Kidney epithelial cell (primary cell): ENCODE measurements at regions not wholly inside any gene's neighbourhood (a gene's known extent, or its start where the extent isn't known, plus 50 kb on each side); places are given as distances from the start of the nearest gene placed in this dataset.

ENCODE experiments used
- DNase-seq: peaks from one replicate; pipeline ENCODE4 v3.0.0-alpha.2; 2010; ENCODE audit warnings: low read depth
- H3K27me3 ChIP-seq: 2 replicates; pipeline ENCODE4 v1.6.0; 2011; ENCODE audit warnings: low read length; ENCODE audit not compliant: control insufficient read depth, insufficient read depth
- H3K36me3 ChIP-seq: 2 replicates; pipeline ENCODE4 v1.5.1; 2011; ENCODE audit warnings: low read length; ENCODE audit not compliant: control insufficient read depth, insufficient read depth
- H3K4me3 ChIP-seq: 2 replicates; pipeline ENCODE4 v1.5.1; 2011; ENCODE audit warnings: low read depth, mild to moderate bottlenecking, control low read depth, low read length
- CTCF ChIP-seq: IDR thresholded peaks from 2 replicates; pipeline ENCODE4 v1.5.1; 2011; ENCODE audit warnings: mild to moderate bottlenecking, moderate library complexity, low read length, control low read depth, inconsistent platforms; ENCODE audit not compliant: insufficient read depth, poor library complexity, severe bottlenecking

- H3K36me3 ChIP-seq, result no peaks in the 10 kb centered on the region
- TF ChIP-seq CTCF, result no peak
- DNase-seq, result no peak
- no peak overlapping the region for H3K4me3 ChIP-seq
- no peaks in the 10 kb centered on the region for H3K27me3 ChIP-seq
Measured at GRCh38 chr2:128726911-128727310, 408.2 kb upstream of the HS6ST1 start.

DNA sequence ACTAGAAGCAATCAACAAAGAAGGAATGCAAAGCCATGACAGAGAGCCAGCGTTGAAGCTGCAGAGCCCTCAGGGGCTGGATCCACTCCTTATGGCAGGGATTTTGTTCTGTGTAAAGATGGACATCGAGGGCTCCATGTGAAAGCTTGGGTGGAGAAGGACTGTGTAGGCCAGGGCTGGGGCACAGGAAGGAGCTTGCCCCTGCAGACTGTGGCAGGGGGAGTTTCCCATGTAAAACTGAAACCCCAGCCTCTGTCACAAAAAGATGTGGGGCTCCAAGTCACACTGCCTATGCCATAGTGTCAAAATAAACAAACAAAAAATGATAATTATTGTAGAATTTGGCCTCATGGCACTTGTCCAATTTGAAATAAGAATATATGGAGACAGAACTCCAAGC, 408.7 kb upstream of the HS6ST1 start:
- DNase-seq, result no peak
- no peak for TF ChIP-seq CTCF
- Histone ChIP-seq H3K36me3 (no peaks in the 10 kb centered on the region), H3K27me3 (no peaks in the 10 kb centered on the region), H3K4me3 (no peak overlapping the region)

GRCh38 chr2:128727914-128728313, 409.2 kb upstream of the HS6ST1 start:
- Histone ChIP-seq H3K4me3 (no peak overlapping the region), H3K27me3 (no peaks in the 10 kb centered on the region), H3K36me3 (no peaks in the 10 kb centered on the region)
- no peak for DNase-seq
- no peak for TF ChIP-seq CTCF

DNA sequence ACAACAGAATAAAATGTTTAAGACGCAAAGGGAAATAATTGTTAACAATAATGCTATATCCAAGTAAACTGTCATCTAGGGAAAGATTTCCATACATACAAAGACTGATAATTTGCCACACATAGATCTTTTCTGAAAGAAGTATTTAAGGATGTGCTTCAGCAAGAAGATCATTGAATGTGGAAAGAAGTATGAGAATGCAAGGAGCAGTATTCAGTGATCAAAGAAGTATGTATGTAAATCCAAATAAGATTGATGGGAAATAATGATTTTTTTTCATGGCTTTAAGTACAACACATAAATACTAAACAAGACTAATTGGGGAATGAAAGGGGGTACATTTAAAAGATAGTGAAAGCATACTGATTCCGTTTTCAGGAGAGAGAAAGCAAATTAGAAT, 410.4 kb upstream of the HS6ST1 start:
- H3K4me3 ChIP-seq, result no peak overlapping the region

GRCh38 chr2:128731994-128732650, 413.5 kb upstream of the HS6ST1 start:
- TF ChIP-seq CTCF, result no peak
- Histone ChIP-seq H3K36me3 (no peaks in the 10 kb centered on the region), H3K4me3 (no peak overlapping the region), H3K27me3 (peaks cover 2% of the 10 kb centered on the region)
- DNase-seq, result no peak

More for the DNA sequence above, 410.4 kb upstream of the HS6ST1 start:
- DNase-seq, result no peak
- no peaks in the 10 kb centered on the region for H3K27me3 ChIP-seq
- no peaks in the 10 kb centered on the region for H3K36me3 ChIP-seq
- TF ChIP-seq CTCF, result no peak

DNA sequence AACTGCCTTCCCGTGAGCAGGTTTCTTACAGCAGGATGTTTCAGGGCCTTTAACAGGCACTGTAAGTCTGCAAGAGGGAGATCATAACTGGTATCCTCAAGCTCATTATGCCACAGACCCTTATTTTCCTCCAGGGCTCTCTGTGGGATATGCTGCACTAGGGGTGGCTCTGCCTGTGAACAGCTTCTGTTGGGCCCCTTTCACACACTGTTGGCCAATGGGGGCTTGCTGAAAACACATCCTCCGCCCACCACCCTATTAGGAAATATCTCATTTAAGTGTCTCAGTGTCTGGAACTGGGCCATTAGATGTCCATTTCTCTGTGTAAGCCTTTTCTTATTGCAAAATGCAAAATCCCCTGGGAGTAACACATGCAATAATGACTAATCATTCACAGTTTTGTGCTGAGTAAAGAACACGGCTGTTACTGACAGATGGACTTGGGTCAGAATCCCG, 414.3 kb upstream of the HS6ST1 start:
- TF ChIP-seq CTCF, result no peak

More for the DNA sequence above, 414.3 kb upstream of the HS6ST1 start:
- DNase-seq, result no peak
- Histone ChIP-seq H3K27me3 (peaks cover 5% of the 10 kb centered on the region), H3K4me3 (no peak overlapping the region), H3K36me3 (no peaks in the 10 kb centered on the region)
